IPS-NIHi11 (cell line): ENCODE measurements at regions not wholly inside any gene's neighbourhood (a gene's known extent, or its start where the extent isn't known, plus 50 kb on each side); places are given as distances from the start of the nearest gene placed in this dataset.
A peak's percentile ranks its signal among the peaks of the same experiment; 100 is the strongest.
"Not testable (repeated sequence)": the region's sequence is repeated elsewhere in the genome, so short reads cannot be mapped to it uniquely, and the experiment has no call there.

ENCODE experiments used
- DNase-seq: peaks from one replicate; pipeline ENCODE4 v3.0.0; 2012; ENCODE audit warnings: mixed read lengths, low spot score

GRCh38 chr5:38148021-38148625 lies 110.2 kb upstream of the EGFLAM start:
- DNase-seq, result no peak

GRCh38 chr5:38143384-38143783 lies 115.0 kb upstream of the EGFLAM start:
- no peak for DNase-seq

GRCh38 chr5:38141665-38142064 lies 116.7 kb upstream of the EGFLAM start:
- DNase-seq, result no peak

GRCh38 chr5:38138574-38138973 lies 119.8 kb upstream of the EGFLAM start:
- DNase-seq, result no peak

- no peak for DNase-seq
These were observed 122.8 kb upstream of the EGFLAM start for GRCh38 chr5:38135486-38136039.

GRCh38 chr5:38134810-38135209 lies 123.5 kb upstream of the EGFLAM start:
- DNase-seq, result no peak

GRCh38 chr5:38134294-38134693 lies 124.1 kb upstream of the EGFLAM start:
- not testable (repeated sequence) for DNase-seq

- no peak for DNase-seq
These were observed 126.7 kb upstream of the EGFLAM start for GRCh38 chr5:38131686-38132085.

GRCh38 chr5:38124321-38124720 lies 134.0 kb upstream of the EGFLAM start:
- no peak for DNase-seq

GRCh38 chr5:38121420-38121819 lies 136.9 kb upstream of the EGFLAM start:
- DNase-seq, result no peak

GRCh38 chr5:38119836-38120235 lies 138.5 kb upstream of the EGFLAM start:
- no peak for DNase-seq

- DNase-seq, result no peak
These were observed 140.4 kb upstream of the EGFLAM start for GRCh38 chr5:38117784-38118479.

- no peak for DNase-seq
These were observed 143.0 kb upstream of the EGFLAM start for GRCh38 chr5:38115318-38115827.

- DNase-seq, result no peak
These were observed 144.5 kb upstream of the EGFLAM start for GRCh38 chr5:38113880-38114279.

- no peak for DNase-seq
These were observed 144.9 kb upstream of the EGFLAM start for GRCh38 chr5:38113456-38113855.

- no peak for DNase-seq
These were observed 145.4 kb upstream of the EGFLAM start for GRCh38 chr5:38112938-38113337.

- DNase-seq, result no peak
These were observed 148.2 kb upstream of the EGFLAM start for GRCh38 chr5:38110130-38110529.

GRCh38 chr5:38107096-38107495 lies 151.3 kb upstream of the EGFLAM start:
- no peak for DNase-seq

- DNase-seq, result no peak
These were observed 152.6 kb upstream of the EGFLAM start for GRCh38 chr5:38105801-38106200.

GRCh38 chr5:38105231-38105570 lies 153.2 kb upstream of the EGFLAM start:
- DNase-seq, result no peak

- peak; percentile 60 for DNase-seq
These were observed 153.7 kb upstream of the EGFLAM start for GRCh38 chr5:38104497-38105230.

GRCh38 chr5:38101897-38102296 lies 156.5 kb upstream of the EGFLAM start:
- no peak for DNase-seq
